ENCODE measurements at regions not wholly inside any gene's neighbourhood (a gene's known extent, or its start where the extent isn't known, plus 50 kb on each side); places are given as distances from the start of the nearest gene placed in this dataset.

DNA sequence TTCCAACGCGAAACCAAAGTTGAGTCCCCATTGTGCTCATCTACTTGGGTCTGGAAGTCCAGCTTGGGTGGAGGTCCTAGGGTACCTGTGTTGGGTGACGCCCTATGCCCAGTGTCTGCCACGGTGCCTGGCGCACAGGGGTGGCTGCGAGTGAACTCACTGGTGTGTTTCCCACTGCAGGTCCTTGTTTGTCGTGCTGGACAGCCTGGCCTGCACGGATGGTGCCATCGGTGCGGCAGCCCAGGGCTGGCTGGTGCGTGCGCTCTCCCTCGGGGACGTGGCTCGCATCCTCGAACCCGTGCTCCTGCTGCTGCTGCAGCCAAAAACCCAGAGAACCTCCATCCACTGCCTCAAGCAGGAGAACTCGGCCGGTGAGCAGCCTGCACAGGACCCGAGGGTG, 80.4 kb upstream of the MORC3 start:
- Histone ChIP-seq H3K23ac (ENCODE audit: insufficient read length, low read depth, low read length) (no peak overlapping the region), H3K14ac (ENCODE audit: insufficient read depth, low read length) (no peak overlapping the region; the same call in 1 of the 2 replicates), H3K4ac (ENCODE audit: low read depth, low read length) (no peak overlapping the region), H4K5ac (ENCODE audit: insufficient read length, low read depth, low read length) (no peak overlapping the region), H3K56ac (ENCODE audit: insufficient read length, low read depth, low read length) (no peak overlapping the region), H3K27me3 (ENCODE audit: insufficient read depth, low read length) (no peaks in the 10 kb centered on the region), H3K9me3 (ENCODE audit: control insufficient read depth, low read depth, low read length) (no peaks in the 10 kb centered on the region), H2AK5ac (ENCODE audit: insufficient read length, low read length) (no peak overlapping the region), H3K18ac (ENCODE audit: insufficient read length, low read depth, low read length) (no peak overlapping the region), H2BK12ac (ENCODE audit: insufficient read length, low read depth, low read length) (no peak overlapping the region), H2BK20ac (ENCODE audit: low read depth, low read length, poor library complexity, severe bottlenecking) (no peak overlapping the region), H3T11ph (ENCODE audit: low read length) (no peak overlapping the region), H2BK5ac (ENCODE audit: insufficient read length, low read length) (no peak overlapping the region), H3K23me2 (ENCODE audit: insufficient read length, low read depth, low read length, poor library complexity, severe bottlenecking) (no peaks in the 10 kb centered on the region), H2AFZ (ENCODE audit: low read length) (no peak overlapping the region), H2BK120ac (ENCODE audit: low read depth, low read length, poor library complexity, severe bottlenecking) (no peak overlapping the region), H3K79me2 (ENCODE audit: insufficient read depth, low read length) (no peaks in the 10 kb centered on the region), H4K20me1 (ENCODE audit: control insufficient read depth, insufficient read depth, insufficient read length) (no peaks in the 10 kb centered on the region), H3K9ac (ENCODE audit: extremely low read depth, insufficient read length, low read length) (no peak overlapping the region), H3K79me1 (ENCODE audit: insufficient read depth, low read depth, low read length, poor library complexity, severe bottlenecking) (no peaks in the 10 kb centered on the region), H4K91ac (ENCODE audit: insufficient read length, low read depth, low read length) (no peak overlapping the region), H3K4me1 (ENCODE audit: insufficient read depth, low read length) (no peaks in the 10 kb centered on the region), H3K27ac (ENCODE audit: insufficient read length, low read depth, low read length) (no peak overlapping the region), H2BK15ac (ENCODE audit: low read depth, low read length) (no peak overlapping the region), H4K8ac (replicated peaks; ENCODE audit: insufficient read length, low read depth, low read length) (no peak overlapping the region), H3K4me2 (ENCODE audit: insufficient read depth, insufficient read length, low read length) (no peak overlapping the region)
- no peaks in the 10 kb centered on the region for H3K36me3 Mint-ChIP-seq (ENCODE audit: insufficient read depth in 1 of 3, low read depth in 3 of 3)
- no peak for DNase-seq
- H3K9me3 Mint-ChIP-seq, result no peaks in the 10 kb centered on the region; a peak in 1 of 5 replicates
- no peak overlapping the region for H3K27ac Mint-ChIP-seq
- no peak overlapping the region for H3K4me3 Mint-ChIP-seq
- peaks cover 4 to 11% of the 10 kb centered on the region in 2 experiments; a peak in 2 of 4 replicates for H3K4me1 Mint-ChIP-seq
- H3K27me3 Mint-ChIP-seq (ENCODE audit: low read depth), result no peaks in the 10 kb centered on the region
- WGBS (ENCODE audit: extremely low coverage, insufficient read length, low lambda C conversion rate), result no CpG with 5 or more reads among the region's 20 CpGs
- TF ChIP-seq, protein P1, sequence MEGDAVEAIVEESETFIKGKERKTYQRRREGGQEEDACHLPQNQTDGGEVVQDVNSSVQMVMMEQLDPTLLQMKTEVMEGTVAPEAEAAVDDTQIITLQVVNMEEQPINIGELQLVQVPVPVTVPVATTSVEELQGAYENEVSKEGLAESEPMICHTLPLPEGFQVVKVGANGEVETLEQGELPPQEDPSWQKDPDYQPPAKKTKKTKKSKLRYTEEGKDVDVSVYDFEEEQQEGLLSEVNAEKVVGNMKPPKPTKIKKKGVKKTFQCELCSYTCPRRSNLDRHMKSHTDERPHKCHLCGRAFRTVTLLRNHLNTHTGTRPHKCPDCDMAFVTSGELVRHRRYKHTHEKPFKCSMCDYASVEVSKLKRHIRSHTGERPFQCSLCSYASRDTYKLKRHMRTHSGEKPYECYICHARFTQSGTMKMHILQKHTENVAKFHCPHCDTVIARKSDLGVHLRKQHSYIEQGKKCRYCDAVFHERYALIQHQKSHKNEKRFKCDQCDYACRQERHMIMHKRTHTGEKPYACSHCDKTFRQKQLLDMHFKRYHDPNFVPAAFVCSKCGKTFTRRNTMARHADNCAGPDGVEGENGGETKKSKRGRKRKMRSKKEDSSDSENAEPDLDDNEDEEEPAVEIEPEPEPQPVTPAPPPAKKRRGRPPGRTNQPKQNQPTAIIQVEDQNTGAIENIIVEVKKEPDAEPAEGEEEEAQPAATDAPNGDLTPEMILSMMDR (conservative IDR thresholded peaks at IDR 0.05), result no peak
